GM12874 (cell line): ENCODE measurements at regions not wholly inside any gene's neighbourhood (a gene's known extent, or its start where the extent isn't known, plus 50 kb on each side); places are given as distances from the start of the nearest gene placed in this dataset.

Source experiments
- TF ChIP-seq, protein P1 (sequence below): IDR thresholded peaks from 2 replicates; pipeline ENCODE4 v1.5.1; 2011; ENCODE audit warnings: low read depth, mild to moderate bottlenecking, control low read depth, low read length, moderate library complexity; ENCODE audit not compliant: insufficient read depth

DNA sequence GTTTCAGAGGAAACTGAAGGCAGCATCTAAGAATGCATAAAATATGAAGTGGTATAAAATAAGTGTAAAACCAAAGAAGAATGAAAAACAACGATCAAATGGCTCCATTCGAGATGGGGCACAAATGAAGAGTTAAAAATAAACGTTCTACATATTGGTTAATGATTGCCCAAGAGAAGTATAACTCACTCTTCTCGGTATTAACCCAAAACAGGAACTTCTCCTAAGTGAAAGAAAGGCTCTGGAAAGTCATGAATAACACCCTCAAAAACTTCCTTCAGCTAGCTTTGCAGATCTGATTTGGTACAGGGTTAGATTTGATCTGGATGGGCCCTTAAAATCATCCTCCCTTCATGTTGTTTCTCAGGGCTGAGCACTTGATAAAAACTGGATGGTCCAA is 94.3 kb upstream of the ADO start:
- TF ChIP-seq, protein P1, sequence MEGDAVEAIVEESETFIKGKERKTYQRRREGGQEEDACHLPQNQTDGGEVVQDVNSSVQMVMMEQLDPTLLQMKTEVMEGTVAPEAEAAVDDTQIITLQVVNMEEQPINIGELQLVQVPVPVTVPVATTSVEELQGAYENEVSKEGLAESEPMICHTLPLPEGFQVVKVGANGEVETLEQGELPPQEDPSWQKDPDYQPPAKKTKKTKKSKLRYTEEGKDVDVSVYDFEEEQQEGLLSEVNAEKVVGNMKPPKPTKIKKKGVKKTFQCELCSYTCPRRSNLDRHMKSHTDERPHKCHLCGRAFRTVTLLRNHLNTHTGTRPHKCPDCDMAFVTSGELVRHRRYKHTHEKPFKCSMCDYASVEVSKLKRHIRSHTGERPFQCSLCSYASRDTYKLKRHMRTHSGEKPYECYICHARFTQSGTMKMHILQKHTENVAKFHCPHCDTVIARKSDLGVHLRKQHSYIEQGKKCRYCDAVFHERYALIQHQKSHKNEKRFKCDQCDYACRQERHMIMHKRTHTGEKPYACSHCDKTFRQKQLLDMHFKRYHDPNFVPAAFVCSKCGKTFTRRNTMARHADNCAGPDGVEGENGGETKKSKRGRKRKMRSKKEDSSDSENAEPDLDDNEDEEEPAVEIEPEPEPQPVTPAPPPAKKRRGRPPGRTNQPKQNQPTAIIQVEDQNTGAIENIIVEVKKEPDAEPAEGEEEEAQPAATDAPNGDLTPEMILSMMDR = no peak

- TF ChIP-seq, protein P1 = no peak
Observed at GRCh38 chr10:62715383-62715782, 89.1 kb upstream of the ADO start.

GRCh38 chr10:62718585-62718984 is 85.9 kb upstream of the ADO start:
- TF ChIP-seq, protein P1 = no peak

DNA sequence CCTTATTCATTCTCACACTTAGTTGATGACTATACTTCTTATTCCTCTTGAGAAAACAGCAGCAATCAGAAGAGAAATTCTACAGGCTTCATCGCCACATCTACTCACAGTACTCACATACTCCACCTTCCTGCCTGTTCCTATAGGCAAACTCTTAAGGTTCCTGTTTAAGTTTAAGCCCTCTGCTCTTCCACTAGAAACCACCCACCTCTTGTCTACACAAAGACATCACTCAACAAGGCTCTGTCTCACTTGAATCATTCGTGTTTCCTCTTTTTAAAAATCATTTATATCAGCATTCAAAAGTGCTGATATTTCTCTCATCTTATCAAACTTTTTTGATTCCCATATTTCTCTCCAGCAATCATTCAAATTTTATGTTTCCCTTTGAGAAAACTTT is 85.5 kb upstream of the ADO start:
- TF ChIP-seq, protein P1 = no peak

DNA sequence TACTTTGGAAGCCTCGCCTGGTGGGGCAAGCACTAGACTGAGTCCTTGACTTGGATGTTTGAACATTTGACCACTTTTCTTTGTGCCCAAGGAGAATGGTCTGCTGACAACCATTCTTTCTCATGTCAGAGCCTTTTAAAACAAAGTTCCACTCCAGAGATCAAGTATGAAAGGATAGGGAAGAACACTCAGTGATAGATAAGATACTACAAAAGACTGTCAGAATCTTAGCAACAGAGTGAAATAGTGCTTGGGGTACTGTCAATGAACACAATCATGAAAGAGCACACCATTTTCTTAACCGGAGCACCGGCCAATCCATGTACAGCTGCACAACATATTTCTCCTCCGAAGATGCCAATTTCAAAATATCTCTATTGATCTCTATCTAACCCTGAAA is 82.8 kb upstream of the ADO start:
- TF ChIP-seq, protein P1 = no peak

DNA sequence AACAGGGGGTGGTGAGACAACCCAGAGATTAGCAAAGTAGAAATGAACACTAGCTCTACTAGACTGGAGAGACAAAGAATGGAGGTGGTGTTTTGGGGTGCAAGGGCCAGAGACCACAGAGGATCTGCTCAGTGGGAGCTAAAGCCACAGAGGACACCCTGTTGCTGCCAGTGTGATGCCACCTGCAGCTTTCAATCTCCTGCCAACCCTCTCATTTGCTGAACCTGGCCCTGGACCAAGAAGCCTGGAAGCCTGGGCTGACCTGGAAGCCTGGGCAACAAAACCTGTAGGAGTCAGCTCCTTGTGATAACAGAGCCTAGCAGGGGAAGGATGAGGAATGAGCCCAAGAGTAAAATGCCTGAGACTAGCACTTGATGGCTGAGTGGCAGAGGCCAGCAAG is 81.1 kb upstream of the ADO start:
- TF ChIP-seq, protein P1 = no peak

DNA sequence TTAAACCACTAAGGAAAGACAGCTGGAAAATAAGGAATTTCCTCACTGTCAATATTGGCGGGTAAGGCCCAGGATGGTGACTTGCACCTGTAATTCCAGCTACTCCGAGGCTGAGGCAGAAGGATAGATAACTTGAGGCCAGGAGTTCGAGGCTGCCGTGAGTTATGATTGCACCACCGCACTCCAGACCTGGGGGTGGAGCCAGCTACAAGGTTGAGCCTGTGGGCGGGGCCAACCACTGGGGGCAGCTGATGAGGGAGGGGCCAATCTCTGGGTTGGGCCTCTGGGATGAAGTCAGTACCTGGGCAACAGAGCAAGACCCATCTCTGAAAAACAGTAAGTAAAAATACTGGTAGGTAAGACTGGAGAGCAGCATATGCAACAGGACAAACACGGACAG is 80.1 kb upstream of the ADO start:
- TF ChIP-seq, protein P1 = no peak

DNA sequence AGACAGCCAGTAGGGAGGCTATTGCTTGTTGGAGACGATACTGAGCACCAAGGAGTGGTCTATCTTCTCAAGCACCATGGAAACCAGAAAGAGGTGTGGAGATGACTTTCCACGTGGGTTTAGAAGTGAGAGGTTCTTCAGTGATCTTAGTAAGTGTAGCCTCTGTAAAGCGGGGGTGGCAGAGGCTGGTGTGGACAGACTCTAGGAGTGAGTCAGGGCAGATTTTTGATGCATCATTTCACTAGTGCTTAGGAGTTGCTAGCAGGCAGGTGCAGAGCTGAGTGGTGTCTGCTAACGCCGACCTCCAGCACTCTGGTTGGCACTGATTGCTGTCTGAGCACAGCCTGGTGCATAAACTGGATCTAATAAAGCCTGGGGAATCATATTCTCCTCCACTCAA is 78.4 kb upstream of the ADO start:
- TF ChIP-seq, protein P1 = no peak
